ENCODE measurements at regions not wholly inside any gene's neighbourhood (a gene's known extent, or its start where the extent isn't known, plus 50 kb on each side); places are given as distances from the start of the nearest gene placed in this dataset.
"Not testable (repeated sequence)": the region's sequence is repeated elsewhere in the genome, so short reads cannot be mapped to it uniquely, and the experiment has no call there.

GRCh38 chr12:46901464-46902205 lies 75.8 kb upstream of the SLC38A4 start:
- H3K9me3 Mint-ChIP-seq: peaks cover 0 to 7% (median 0%) of the 10 kb centered on the region in 11 donors
- peaks cover 0 to 16% (median 8%) of the 10 kb centered on the region in 5 donors for H3K27me3 Mint-ChIP-seq
- Histone ChIP-seq H3K36me3 (ENCODE audit: control insufficient read depth in 2 of 3, insufficient read depth in 3 of 3, low read length in 3 of 3) (no peaks in the 10 kb centered on the region), H3K9me3 (ENCODE audit: control insufficient read depth in 2 of 3, low read length in 3 of 3) (no peaks in the 10 kb centered on the region), H3K4me3 (ENCODE audit: low read length) (no peak overlapping the region), H3K4me1 (ENCODE audit: control insufficient read depth in 2 of 2, insufficient read depth in 2 of 2, low read length in 2 of 2) (no peaks in the 10 kb centered on the region), H3K27ac (ENCODE audit: low read depth, low read length) (no peak overlapping the region), H3K27me3 (ENCODE audit: control insufficient read depth in 2 of 2, insufficient read depth in 2 of 2, low read length in 2 of 2) (no peaks in the 10 kb centered on the region)
- H3K4me3 Mint-ChIP-seq: no peak overlapping the region
- peaks cover 0 to 4% (median 0%) of the 10 kb centered on the region in 5 donors for H3K36me3 Mint-ChIP-seq
- ChIA-PET POLR2A (no interaction called here), CTCF (no interaction called here)
- intact Hi-C loops (cut with micrococcal nuclease): no loop called here
- ATAC-seq (no peak), DNase-seq (no peak)
- H3K4me1 Mint-ChIP-seq: peaks cover 6 to 33% (median 17%) of the 10 kb centered on the region in 7 donors
- H3K27ac Mint-ChIP-seq: no peak overlapping the region

- no peak overlapping the region for H3K27ac Mint-ChIP-seq
- ATAC-seq (no peak), DNase-seq (no peak)
- peaks cover 0 to 2% (median 0%) of the 10 kb centered on the region in 11 donors for H3K9me3 Mint-ChIP-seq
- no peaks in the 10 kb centered on the region for H3K36me3 ChIP-seq (ENCODE audit: control insufficient read depth in 2 of 3, insufficient read depth in 3 of 3, low read length in 3 of 3)
- peaks cover 4 to 20% (median 11%) of the 10 kb centered on the region in 7 donors for H3K4me1 Mint-ChIP-seq
- ChIA-PET POLR2A (no interaction called here), CTCF (no interaction called here)
- peaks cover 0 to 11% (median 8%) of the 10 kb centered on the region in 5 donors for H3K27me3 Mint-ChIP-seq
- intact Hi-C loops (cut with micrococcal nuclease): no loop called here
- H3K27ac ChIP-seq (ENCODE audit: low read depth, low read length): no peak overlapping the region
- H3K36me3 Mint-ChIP-seq: no peaks in the 10 kb centered on the region
- H3K27me3 ChIP-seq (ENCODE audit: control insufficient read depth in 2 of 2, insufficient read depth in 2 of 2, low read length in 2 of 2): no peaks in the 10 kb centered on the region
- H3K4me3 ChIP-seq (ENCODE audit: low read length): no peak overlapping the region
- H3K4me1 ChIP-seq (ENCODE audit: control insufficient read depth in 2 of 2, insufficient read depth in 2 of 2, low read length in 2 of 2): no peaks in the 10 kb centered on the region
- no peak overlapping the region for H3K4me3 Mint-ChIP-seq
- H3K9me3 ChIP-seq (ENCODE audit: control insufficient read depth in 2 of 3, low read length in 3 of 3): no peaks in the 10 kb centered on the region
Measured at GRCh38 chr12:46903058-46903457, 77.3 kb upstream of the SLC38A4 start.

- Mint-ChIP-seq H3K9me3 (peaks cover 0 to 8% (median 3%) of the 10 kb centered on the region in 11 donors), H3K4me1 (peaks cover 0 to 11% (median 6%) of the 10 kb centered on the region in 7 donors), H3K36me3 (peaks cover 0 to 6% (median 3%) of the 10 kb centered on the region in 5 donors), H3K27me3 (peaks cover 6 to 15% (median 11%) of the 10 kb centered on the region in 5 donors), H3K27ac (no peak overlapping the region), H3K4me3 (no peak overlapping the region)
- no peak for DNase-seq
- Histone ChIP-seq H3K9me3 (ENCODE audit: control insufficient read depth in 2 of 3, low read length in 3 of 3) (no peaks in the 10 kb centered on the region), H3K27me3 (ENCODE audit: control insufficient read depth in 2 of 2, insufficient read depth in 2 of 2, low read length in 2 of 2) (no peaks in the 10 kb centered on the region), H3K4me3 (ENCODE audit: low read length) (no peak overlapping the region), H3K4me1 (ENCODE audit: control insufficient read depth in 2 of 2, insufficient read depth in 2 of 2, low read length in 2 of 2) (no peaks in the 10 kb centered on the region), H3K27ac (ENCODE audit: low read depth, low read length) (no peak overlapping the region), H3K36me3 (ENCODE audit: control insufficient read depth in 2 of 3, insufficient read depth in 3 of 3, low read length in 3 of 3) (no peaks in the 10 kb centered on the region)
- POLR2A ChIA-PET: no interaction called here
- intact Hi-C loops (cut with micrococcal nuclease): no loop called here
- ATAC-seq: no peak
- CTCF ChIA-PET: no interaction called here
Measured at GRCh38 chr12:46904406-46905238, 78.8 kb upstream of the SLC38A4 start.

GRCh38 chr12:46905239-46905627 lies 79.4 kb upstream of the SLC38A4 start:
- H3K4me3 Mint-ChIP-seq; H3K27me3 ChIP-seq (ENCODE audit: control insufficient read depth in 2 of 2, insufficient read depth in 2 of 2, low read length in 2 of 2); H3K4me1 ChIP-seq (ENCODE audit: control insufficient read depth in 2 of 2, insufficient read depth in 2 of 2, low read length in 2 of 2); H3K27ac Mint-ChIP-seq; ATAC-seq; intact Hi-C loops (cut with micrococcal nuclease); DNase-seq; H3K36me3 Mint-ChIP-seq; H3K4me1 Mint-ChIP-seq; H3K36me3 ChIP-seq (ENCODE audit: control insufficient read depth in 2 of 3, insufficient read depth in 3 of 3, low read length in 3 of 3); H3K9me3 ChIP-seq (ENCODE audit: control insufficient read depth in 2 of 3, low read length in 3 of 3); POLR2A ChIA-PET; H3K27ac ChIP-seq (ENCODE audit: low read depth, low read length); H3K4me3 ChIP-seq (ENCODE audit: low read length); CTCF ChIA-PET: not testable (repeated sequence)
- peaks cover 0 to 14% (median 8%) of the 10 kb centered on the region in 11 donors for H3K9me3 Mint-ChIP-seq
- peaks cover 8 to 20% (median 11%) of the 10 kb centered on the region in 5 donors for H3K27me3 Mint-ChIP-seq

- ChIA-PET POLR2A (no interaction called here), CTCF (no interaction called here)
- Mint-ChIP-seq H3K27me3 (peaks cover 20 to 27% (median 20%) of the 10 kb centered on the region in 5 donors), H3K4me3 (no peak overlapping the region), H3K4me1 (no peaks in the 10 kb centered on the region), H3K36me3 (peaks cover 0 to 17% (median 7%) of the 10 kb centered on the region in 5 donors), H3K9me3 (peaks cover 5 to 37% (median 15%) of the 10 kb centered on the region in 11 donors), H3K27ac (no peak overlapping the region)
- ATAC-seq (no peak), DNase-seq (no peak)
- Histone ChIP-seq H3K9me3 (ENCODE audit: control insufficient read depth in 2 of 3, low read length in 3 of 3) (no peaks in the 10 kb centered on the region), H3K27ac (ENCODE audit: low read depth, low read length) (no peak overlapping the region), H3K4me3 (ENCODE audit: low read length) (no peak overlapping the region), H3K36me3 (ENCODE audit: control insufficient read depth in 2 of 3, insufficient read depth in 3 of 3, low read length in 3 of 3) (no peaks in the 10 kb centered on the region), H3K4me1 (ENCODE audit: control insufficient read depth in 2 of 2, insufficient read depth in 2 of 2, low read length in 2 of 2) (no peaks in the 10 kb centered on the region), H3K27me3 (ENCODE audit: control insufficient read depth in 2 of 2, insufficient read depth in 2 of 2, low read length in 2 of 2) (no peaks in the 10 kb centered on the region)
- intact Hi-C loops (cut with micrococcal nuclease): no loop called here
Measured at GRCh38 chr12:46907791-46908190, 82.0 kb upstream of the SLC38A4 start.

GRCh38 chr12:46908236-46908935 lies 82.6 kb upstream of the SLC38A4 start:
- H3K9me3 ChIP-seq (ENCODE audit: control insufficient read depth in 2 of 3, low read length in 3 of 3): no peaks in the 10 kb centered on the region
- intact Hi-C loops (cut with micrococcal nuclease): no loop called here
- ATAC-seq (no peak), DNase-seq (no peak)
- Mint-ChIP-seq H3K4me1 (no peaks in the 10 kb centered on the region), H3K4me3 (no peak overlapping the region), H3K36me3 (peaks cover 0 to 17% (median 7%) of the 10 kb centered on the region in 5 donors), H3K27ac (no peak overlapping the region), H3K9me3 (peaks cover 5 to 38% (median 15%) of the 10 kb centered on the region in 11 donors), H3K27me3 (peaks cover 20 to 29% (median 20%) of the 10 kb centered on the region in 5 donors)
- no peak overlapping the region for H3K4me3 ChIP-seq (ENCODE audit: low read length)
- ChIA-PET CTCF (no interaction called here), POLR2A (no interaction called here)
- H3K27ac ChIP-seq (ENCODE audit: low read depth, low read length): no peak overlapping the region
- no peaks in the 10 kb centered on the region for H3K27me3 ChIP-seq (ENCODE audit: control insufficient read depth in 2 of 2, insufficient read depth in 2 of 2, low read length in 2 of 2)
- H3K4me1 ChIP-seq (ENCODE audit: control insufficient read depth in 2 of 2, insufficient read depth in 2 of 2, low read length in 2 of 2): no peaks in the 10 kb centered on the region
- no peaks in the 10 kb centered on the region for H3K36me3 ChIP-seq (ENCODE audit: control insufficient read depth in 2 of 3, insufficient read depth in 3 of 3, low read length in 3 of 3)

Data from naive thymus-derived CD4-positive, alpha-beta T cell (primary cell).